ENCODE measurements at regions not wholly inside any gene's neighbourhood (a gene's known extent, or its start where the extent isn't known, plus 50 kb on each side); places are given as distances from the start of the nearest gene placed in this dataset.

DNA sequence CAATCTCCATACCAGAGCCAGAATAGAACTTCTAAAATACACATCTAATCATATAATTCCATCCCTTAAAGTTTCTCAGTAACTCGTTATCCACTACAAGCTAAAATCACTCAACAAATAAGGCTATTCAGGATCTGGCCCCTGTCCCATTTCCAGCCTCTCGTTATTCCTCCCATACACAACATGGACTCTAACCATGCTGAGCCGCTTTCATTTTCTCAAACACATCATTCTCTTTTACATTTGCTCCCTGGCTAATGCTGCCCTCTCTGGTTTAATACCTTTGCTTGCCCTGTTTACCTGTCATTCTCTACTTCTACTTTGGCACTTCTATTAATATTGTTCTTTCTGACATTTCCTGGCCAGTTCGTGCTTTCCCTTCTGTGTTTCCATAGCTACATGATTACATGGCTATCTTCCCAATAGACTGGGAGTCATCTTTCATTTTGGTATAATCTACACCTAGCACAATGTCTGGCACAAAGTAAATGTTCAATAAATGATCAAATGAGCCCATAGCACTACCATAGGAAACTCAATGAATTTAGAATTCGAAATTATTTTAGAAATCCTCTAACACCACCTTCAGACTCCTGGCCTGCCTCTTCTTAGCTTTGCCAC lies 163.6 kb upstream of the VRK2 start:
- DNase-seq: no peak

GRCh38 chr2:57884281-57884680 lies 162.3 kb upstream of the VRK2 start:
- no peak for DNase-seq

- DNase-seq: no peak
These were observed 160.9 kb upstream of the VRK2 start for GRCh38 chr2:57885742-57886141.

DNA sequence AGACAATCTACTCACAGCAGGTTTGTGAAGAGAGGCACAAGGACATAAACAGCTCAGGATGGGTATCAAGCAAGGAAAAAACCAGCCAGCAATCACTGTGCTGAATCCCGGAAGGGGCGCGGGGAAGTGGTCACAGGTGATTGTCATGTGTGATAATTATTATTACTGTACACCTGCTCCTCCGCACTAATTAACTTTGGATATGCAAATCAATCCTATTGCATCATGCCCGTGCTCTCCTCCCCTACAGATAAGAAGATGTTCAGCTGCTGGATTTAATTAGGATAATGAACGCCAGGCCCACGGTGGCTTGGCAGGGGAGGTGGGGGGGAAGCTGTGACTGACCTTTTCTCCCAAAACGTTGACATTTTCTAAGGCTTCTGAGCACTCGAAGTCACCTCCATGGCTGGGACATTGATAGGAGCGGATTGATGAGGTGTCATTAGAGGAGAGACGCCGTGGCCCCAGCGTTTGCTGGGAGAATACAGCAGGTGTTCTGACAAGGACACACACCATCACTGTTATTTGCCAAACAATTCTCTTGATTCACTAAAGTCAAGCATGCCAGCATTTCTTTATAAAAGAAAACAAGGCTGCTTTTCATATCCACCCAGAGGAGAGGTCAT lies 160.3 kb upstream of the VRK2 start:
- DNase-seq: no peak

DNA sequence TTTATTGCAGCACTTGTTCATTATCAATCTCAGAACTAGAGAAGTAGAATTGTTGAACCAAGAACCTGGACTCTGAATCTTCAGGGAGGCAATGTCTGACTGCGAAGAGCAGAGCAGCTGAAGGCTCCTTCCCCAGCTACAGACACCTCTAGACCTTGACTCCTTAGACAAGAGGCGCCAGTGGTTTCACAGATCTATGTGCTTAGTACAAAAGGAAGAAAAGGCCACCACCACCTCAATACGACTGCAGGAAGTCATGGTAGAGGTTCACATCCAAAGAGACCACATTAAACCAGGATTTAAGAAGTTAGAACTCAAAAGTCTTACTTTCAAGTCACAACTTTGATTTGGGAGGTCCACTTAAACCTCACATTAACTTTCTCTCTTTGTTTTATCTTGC lies 158.1 kb upstream of the VRK2 start:
- no peak for DNase-seq

- no peak for DNase-seq
These were observed 156.1 kb upstream of the VRK2 start for GRCh38 chr2:57890464-57890863.

DNA sequence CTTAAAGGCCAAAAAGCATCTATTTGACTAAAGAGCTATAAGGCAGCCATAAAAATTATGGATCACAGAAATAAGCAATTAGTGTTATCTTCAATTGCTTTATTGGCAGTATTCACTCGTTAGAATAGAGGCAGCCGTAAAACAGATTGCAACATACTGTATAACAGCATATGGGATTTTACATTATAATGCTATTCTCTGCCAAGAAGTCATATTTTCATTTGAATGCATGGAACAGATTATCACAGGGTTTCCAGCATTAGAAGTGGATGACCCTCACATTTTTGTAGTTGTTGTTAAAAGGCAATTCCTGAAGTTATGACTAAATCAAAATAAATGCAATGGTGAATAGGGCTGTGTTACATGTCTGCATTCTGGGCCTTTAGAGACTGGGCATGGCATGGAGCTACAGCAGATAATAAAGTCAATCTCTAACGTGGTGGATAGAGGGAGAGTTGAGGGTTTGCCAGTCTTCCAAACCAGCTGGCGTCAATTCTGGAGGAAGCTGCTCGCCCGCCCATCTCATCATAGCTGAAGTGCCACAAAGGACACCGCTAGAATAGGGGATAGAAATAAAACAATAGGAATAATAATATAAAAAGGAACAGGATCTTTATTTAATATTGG lies 155.4 kb upstream of the VRK2 start:
- no peak for DNase-seq

- DNase-seq: no peak
These were observed 153.7 kb upstream of the VRK2 start for GRCh38 chr2:57892920-57893319.

- no peak for DNase-seq
These were observed 153.3 kb upstream of the VRK2 start for GRCh38 chr2:57893347-57893746.

- DNase-seq: no peak
These were observed 152.8 kb upstream of the VRK2 start for GRCh38 chr2:57893786-57894185.

- DNase-seq: no peak
These were observed 152.2 kb upstream of the VRK2 start for GRCh38 chr2:57894381-57894780.

GRCh38 chr2:57897920-57898319 lies 148.7 kb upstream of the VRK2 start:
- no peak for DNase-seq

GRCh38 chr2:57899898-57900297 lies 146.7 kb upstream of the VRK2 start:
- no peak for DNase-seq

- DNase-seq: no peak
These were observed 144.0 kb upstream of the VRK2 start for GRCh38 chr2:57902578-57902977.

DNA sequence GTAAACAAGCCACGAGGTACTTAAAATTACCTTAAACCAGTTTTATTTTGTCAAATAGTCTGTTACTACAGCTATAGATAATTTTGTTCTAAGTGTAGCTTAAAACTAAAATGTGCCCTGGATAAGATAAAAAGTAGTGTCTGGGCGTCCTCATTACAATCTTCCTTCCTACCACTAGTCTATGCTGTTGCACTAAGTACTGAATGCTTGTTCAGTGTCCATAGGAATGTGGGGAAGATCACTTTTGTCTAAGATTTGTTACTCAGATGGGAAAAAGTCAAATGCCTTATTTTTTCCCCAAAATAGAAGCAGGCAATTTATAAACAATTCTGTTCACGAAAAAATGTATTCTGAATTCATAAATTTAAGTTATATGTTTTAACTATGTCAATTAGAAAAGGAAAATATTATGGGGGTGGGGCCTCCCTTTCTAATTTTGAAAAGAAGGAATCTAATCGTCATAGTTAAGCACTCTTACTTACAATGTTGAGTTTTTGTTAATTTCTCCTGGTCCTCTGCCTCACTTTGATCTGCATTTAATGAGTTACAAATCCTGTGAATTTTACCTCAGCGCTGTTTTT lies 140.4 kb upstream of the VRK2 start:
- peak in 1 of 2 donors; percentile 23 for DNase-seq

DNA sequence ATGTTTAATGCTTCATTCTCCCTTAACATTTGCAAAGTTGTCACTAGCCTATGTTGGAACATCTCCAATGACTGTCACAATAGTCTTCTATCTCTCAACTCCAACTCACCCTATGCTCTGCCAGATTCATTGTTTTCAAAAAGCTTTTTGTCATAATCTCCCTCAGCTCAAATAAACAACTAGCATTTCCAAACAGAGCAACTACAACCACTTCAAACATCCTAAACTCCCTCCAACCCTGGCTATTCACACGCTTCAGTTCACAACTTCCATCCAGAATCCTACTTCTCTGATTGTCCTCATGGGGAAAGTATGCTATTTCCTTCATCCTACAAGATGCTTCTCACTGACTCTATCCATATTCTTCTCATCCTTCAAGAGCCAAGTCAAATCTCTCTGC lies 139.2 kb upstream of the VRK2 start:
- DNase-seq: no peak

- DNase-seq: no peak
These were observed 137.9 kb upstream of the VRK2 start for GRCh38 chr2:57908736-57909161.

GRCh38 chr2:57918126-57918525 lies 128.5 kb upstream of the VRK2 start:
- no peak for DNase-seq

GRCh38 chr2:57920342-57920939 lies 126.2 kb upstream of the VRK2 start:
- DNase-seq: no peak

- DNase-seq: no peak
These were observed 111.9 kb upstream of the VRK2 start for GRCh38 chr2:57934659-57935058.

- no peak for DNase-seq
These were observed 110.4 kb upstream of the VRK2 start for GRCh38 chr2:57936216-57936615.

- DNase-seq: no peak
These were observed 109.2 kb upstream of the VRK2 start for GRCh38 chr2:57937456-57937855.

DNA sequence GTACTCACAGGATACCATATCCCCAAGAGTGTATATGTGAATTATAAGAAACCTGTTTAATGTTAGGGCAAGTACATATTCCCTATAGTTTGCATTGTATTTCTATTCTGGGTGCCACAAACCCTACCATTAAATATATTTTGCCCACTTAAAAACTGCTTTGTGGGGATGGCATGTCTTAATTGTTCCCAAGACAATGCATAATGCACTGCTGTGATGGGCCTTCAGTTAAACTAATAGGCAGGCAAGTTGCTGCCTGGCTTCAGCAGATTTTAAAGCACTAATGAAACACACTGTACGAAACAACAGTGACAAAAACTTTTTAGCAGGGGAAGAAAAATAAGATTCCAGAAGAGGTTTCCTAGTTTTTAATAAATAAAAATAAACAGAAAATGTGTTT lies 104.8 kb upstream of the VRK2 start:
- no peak for DNase-seq
